A549 (cell line): ENCODE measurements at regions not wholly inside any gene's neighbourhood (a gene's known extent, or its start where the extent isn't known, plus 50 kb on each side); places are given as distances from the start of the nearest gene placed in this dataset.

Experiments used
- ATAC-seq, 2 experiments: fragments of 200-7000 bp in 1 of 2; fragments of >200 bp in 1 of 2; cut with Nextera tagmentation in 1 of 2; cut with Tn5 transposase in 1 of 2; 3 replicates each; pipeline versions ENCODE4 v1.8.0 to v1.9.1; 2018 to 2020; ENCODE audit warnings: mild to moderate bottlenecking in 1 of 2, moderate library complexity in 1 of 2
- CTCF ChIA-PET: fragments of 300-600 bp; sonication (Branson Sonifier 250); formaldehyde crosslinking; extraction: SDS; loops from one replicate; lab custom pipeline; 2021; ENCODE audit warnings: antibody characterized with exemption, inconsistent platforms; lab: Yijun Ruan, JAX
- POLR2A ChIA-PET: fragments of 350-600 bp; formaldehyde crosslinking; extraction: SDS; loops from one replicate; lab custom pipeline; 2021; ENCODE audit warnings: antibody characterized with exemption, inconsistent platforms; lab: Yijun Ruan, JAX
- DNase-seq, 2 experiments: peaks; one replicate each; pipeline versions ENCODE4 v3.0.0 to v3.0.0-alpha.2; 2011 to 2016; ENCODE audit warnings: low read depth in 1 of 2, low spot score in 1 of 2
- FAIRE-seq: peaks from 2 replicates; lab custom pipeline; 2011; peaks lifted over from hg19 to GRCh38; lab: Jason Lieb, UNC
- H3K27ac ChIP-seq, 2 experiments: fragments of >200 bp; sonication (Bioruptor Twin); formaldehyde crosslinking; 3 replicates each; pipeline ENCODE4 v1.5.1; 2016 to 2017
- H3K4me1 ChIP-seq: fragments of >200 bp; sonication (Bioruptor Twin); formaldehyde crosslinking; 3 replicates; pipeline ENCODE4 v1.6.1; 2016
- H3K4me2 ChIP-seq: fragments of >200 bp; sonication (Bioruptor Twin); formaldehyde crosslinking; 3 replicates; pipeline ENCODE4 v1.6.1; 2016
- H3K4me3 ChIP-seq: fragments of >200 bp; sonication (Bioruptor Twin); formaldehyde crosslinking; 3 replicates; pipeline ENCODE4 v1.5.1; 2016
- H3K9me3 ChIP-seq: fragments of >200 bp; sonication (Bioruptor Twin); formaldehyde crosslinking; 3 replicates; pipeline ENCODE4 v1.6.1; 2016
- ATOH8 ChIP-seq: fragments of 250-450 bp; sonication (Bioruptor Pico); IDR thresholded peaks from 2 replicates; pipeline ENCODE4 v1.5.0; 2020; ENCODE audit warnings: low read depth, mild to moderate bottlenecking, moderate library complexity
- BCL3 ChIP-seq: fragments of >200 bp; sonication (Bioruptor Twin); formaldehyde crosslinking; IDR thresholded peaks from 3 replicates; pipeline ENCODE4 v1.6.1; 2016
- BHLHE40 ChIP-seq: IDR thresholded peaks from 2 replicates; pipeline ENCODE4 v1.6.1; 2012; ENCODE audit warnings: low read depth, low read length, inconsistent platforms
- CBX2 ChIP-seq: fragments of 200-600 bp; sonication (generic); IDR thresholded peaks from 2 replicates; pipeline ENCODE4 v1.6.1; 2016; ENCODE audit warnings: low read depth, mild to moderate bottlenecking, borderline replicate concordance
- CBX8 ChIP-seq: fragments of 200-600 bp; sonication (generic); IDR thresholded peaks from 2 replicates; pipeline ENCODE4 v1.6.1; 2016
- EHF ChIP-seq: fragments of 250-450 bp; sonication (Bioruptor Pico); IDR thresholded peaks from 2 replicates; pipeline ENCODE4 v1.5.0; 2020; ENCODE audit warnings: mild to moderate bottlenecking
- EP300 ChIP-seq, 2 experiments: fragments of >200 bp; sonication (Bioruptor Twin); formaldehyde crosslinking; IDR thresholded peaks; 2 replicates in 1 of 2; 3 replicates in 1 of 2; pipeline ENCODE4 v1.6.1; 2016 to 2017
- ESRRA ChIP-seq: fragments of 150-350 bp; IDR thresholded peaks from 2 replicates; pipeline ENCODE4 v1.6.1; 2014; ENCODE audit warnings: mild to moderate bottlenecking, low read length, borderline replicate concordance
- FOXS1 ChIP-seq: fragments of 250-450 bp; sonication (Bioruptor Pico); IDR thresholded peaks from 2 replicates; pipeline ENCODE4 v1.5.0; 2020; ENCODE audit warnings: mild to moderate bottlenecking, moderate library complexity
- GATA3 ChIP-seq: IDR thresholded peaks from 2 replicates; pipeline ENCODE4 v1.6.1; 2012; ENCODE audit warnings: borderline replicate concordance
- HDAC2 ChIP-seq: fragments of 200-600 bp; sonication (generic); IDR thresholded peaks from 2 replicates; pipeline ENCODE4 v1.6.1; 2016
- HMGXB4 ChIP-seq: fragments of 250-450 bp; sonication (Bioruptor Pico); IDR thresholded peaks from 2 replicates; pipeline ENCODE4 v1.5.0; 2021; ENCODE audit warnings: mild to moderate bottlenecking, moderate library complexity, borderline replicate concordance
- HOXA7 ChIP-seq: fragments of 250-450 bp; sonication (Bioruptor Pico); IDR thresholded peaks from 2 replicates; pipeline ENCODE4 v1.5.0; 2020; ENCODE audit warnings: mild to moderate bottlenecking, moderate library complexity
- HOXB5 ChIP-seq: fragments of 250-450 bp; sonication (Bioruptor Pico); IDR thresholded peaks from 2 replicates; pipeline ENCODE4 v1.5.0; 2020; ENCODE audit warnings: mild to moderate bottlenecking, moderate library complexity
- KDM1A ChIP-seq: fragments of 200-600 bp; sonication (generic); IDR thresholded peaks from 2 replicates; pipeline ENCODE4 v1.6.1; 2016; ENCODE audit warnings: low read depth, mild to moderate bottlenecking
- MAZ ChIP-seq: fragments of 150-350 bp; IDR thresholded peaks from 2 replicates; pipeline ENCODE4 v1.6.1; 2014; ENCODE audit warnings: antibody characterized with exemption, low read depth, low read length, borderline replicate concordance
- MYC ChIP-seq: IDR thresholded peaks from 2 replicates; pipeline ENCODE4 v1.6.1; 2012; ENCODE audit warnings: mild to moderate bottlenecking, inconsistent platforms, low read length, improper control_type of control experiment, borderline replicate concordance
- PHF8 ChIP-seq: fragments of 200-600 bp; sonication (generic); IDR thresholded peaks from 2 replicates; pipeline ENCODE4 v1.6.1; 2016; ENCODE audit warnings: low read depth, mild to moderate bottlenecking, antibody characterized with exemption, moderate library complexity, borderline replicate concordance
- RAD21 ChIP-seq, 2 experiments: fragments of >200 bp in 1 of 2; sonication (Bioruptor Twin) in 1 of 2; formaldehyde crosslinking in 1 of 2; IDR thresholded peaks in 1 of 2; conservative IDR thresholded peaks in 1 of 2; 2 replicates in 1 of 2; 3 replicates in 1 of 2; pipeline ENCODE4 v1.6.1; 2012 to 2018; ENCODE audit warnings: inconsistent platforms in 1 of 2
- RCOR1 ChIP-seq: fragments of 150-350 bp; IDR thresholded peaks from 2 replicates; pipeline ENCODE4 v1.6.1; 2014; ENCODE audit warnings: antibody characterized with exemption, low read length, low read depth
- RFX5 ChIP-seq: fragments of 450-650 bp; IDR thresholded peaks from 2 replicates; pipeline ENCODE4 v1.7.1; 2014; ENCODE audit warnings: antibody characterized with exemption, mild to moderate bottlenecking, moderate library complexity
- SMC3 ChIP-seq: fragments of >200 bp; sonication (Bioruptor Twin); formaldehyde crosslinking; IDR thresholded peaks from 3 replicates; pipeline ENCODE4 v1.6.1; 2018; ENCODE audit warnings: inconsistent platforms
- TFCP2L1 ChIP-seq: fragments of 250-450 bp; sonication (Bioruptor Pico); IDR thresholded peaks from 2 replicates; pipeline ENCODE4 v1.5.0; 2021; ENCODE audit warnings: mild to moderate bottlenecking
- TP53 ChIP-seq: fragments of 250-450 bp; sonication (Bioruptor Pico); IDR thresholded peaks from 2 replicates; pipeline ENCODE4 v1.5.0; 2021; ENCODE audit warnings: mild to moderate bottlenecking, moderate library complexity
- USF2 ChIP-seq: fragments of 450-650 bp; IDR thresholded peaks from 2 replicates; pipeline ENCODE4 v1.6.1; 2014; ENCODE audit warnings: antibody characterized with exemption
- ZC3H11A ChIP-seq: fragments of 450-650 bp; IDR thresholded peaks from 2 replicates; pipeline ENCODE4 v1.6.1; 2014; ENCODE audit warnings: antibody characterized with exemption, mild to moderate bottlenecking
- ZFP36 ChIP-seq: fragments of 450-650 bp; IDR thresholded peaks from 2 replicates; pipeline ENCODE4 v1.6.1; 2014; ENCODE audit warnings: borderline replicate concordance; ENCODE audit not compliant: partially characterized antibody
- ZSCAN20 ChIP-seq: fragments of 250-450 bp; sonication (Bioruptor Pico); IDR thresholded peaks from 2 replicates; pipeline ENCODE4 v1.8.0; 2022; ENCODE audit warnings: mild to moderate bottlenecking, moderate library complexity
- whole genome bisulfite sequencing: methylation state at CpG from one replicate; pipeline ENCODE4 v1.1.6; 2017; ENCODE audit errors: missing lambda C conversion rate; 5-methylcytosine and 5-hydroxymethylcytosine counted together
- TF ChIP-seq, protein P1 (sequence below): IDR thresholded peaks from 2 replicates; pipeline ENCODE4 v1.6.1; 2012
- TF ChIP-seq, protein P2 (sequence below): fragments of >200 bp; sonication (Bioruptor Twin); formaldehyde crosslinking; IDR thresholded peaks from 2 replicates; pipeline ENCODE4 v1.6.1; 2016

- 0% methylated on average over 1 of the region's 6 CpGs for WGBS
- Histone ChIP-seq H3K9me3 (no peaks in the 10 kb centered on the region), H3K4me3 (no peak overlapping the region), H3K4me1 (no peaks in the 10 kb centered on the region), H3K4me2 (no peak overlapping the region), H3K27ac (no peak overlapping the region)
- FAIRE-seq = no peak
- DNase-seq = no peak
- POLR2A ChIA-PET = no interaction called here
- ATAC-seq = no peak
- TF ChIP-seq RAD21 (conservative IDR thresholded peaks at IDR 0.05 in 1 of 2, IDR thresholded peaks at IDR 0.05 in 1 of 2) = no peak
- no peak for TF ChIP-seq CBX2
- TF ChIP-seq ESRRA = no peak
- no peak for TF ChIP-seq EHF (CRISPR knock-in tag)
- TF ChIP-seq HOXA7 (CRISPR knock-in tag) = no peak
- no peak for TF ChIP-seq BCL3
- TF ChIP-seq SMC3 = no peak
- TF ChIP-seq MYC = no peak
- no peak for TF ChIP-seq CBX8
- no peak for TF ChIP-seq BHLHE40
- TF ChIP-seq KDM1A = no peak
- TF ChIP-seq, protein P1, sequence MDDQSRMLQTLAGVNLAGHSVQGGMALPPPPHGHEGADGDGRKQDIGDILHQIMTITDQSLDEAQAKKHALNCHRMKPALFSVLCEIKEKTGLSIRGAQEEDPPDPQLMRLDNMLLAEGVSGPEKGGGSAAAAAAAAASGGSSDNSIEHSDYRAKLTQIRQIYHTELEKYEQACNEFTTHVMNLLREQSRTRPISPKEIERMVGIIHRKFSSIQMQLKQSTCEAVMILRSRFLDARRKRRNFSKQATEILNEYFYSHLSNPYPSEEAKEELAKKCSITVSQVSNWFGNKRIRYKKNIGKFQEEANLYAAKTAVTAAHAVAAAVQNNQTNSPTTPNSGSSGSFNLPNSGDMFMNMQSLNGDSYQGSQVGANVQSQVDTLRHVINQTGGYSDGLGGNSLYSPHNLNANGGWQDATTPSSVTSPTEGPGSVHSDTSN = no peak
- TF ChIP-seq EP300 (IDR thresholded peaks at IDR 0.05) = no peak
- CTCF ChIA-PET = no interaction called here
These were observed 512.9 kb downstream of the PYDC2 start for GRCh38 chr3:191973820-191974219.

DNA sequence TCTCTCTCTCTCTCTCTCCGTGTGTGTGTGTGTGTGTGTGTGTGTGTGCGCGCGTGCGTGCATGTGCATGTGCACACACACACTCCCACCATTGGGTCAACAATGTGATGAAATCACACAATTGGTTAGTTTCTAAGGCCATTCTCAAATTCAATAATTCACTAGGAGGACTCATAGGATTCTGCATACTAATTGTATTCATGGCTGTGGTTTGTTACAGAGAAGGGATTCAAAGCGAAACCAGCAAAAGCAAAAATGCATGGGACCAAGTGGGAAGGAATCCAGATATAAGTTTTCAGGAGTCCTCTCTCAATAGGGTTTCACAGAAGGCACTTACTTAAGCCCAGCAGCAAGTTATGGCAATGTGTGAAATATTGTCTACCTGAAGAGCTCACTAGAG lies 515.0 kb downstream of the PYDC2 start:
- TF ChIP-seq RFX5 (no peak), HDAC2 (no peak), USF2 (no peak), MYC (no peak), GATA3 (no peak), FOXS1 (CRISPR knock-in tag) (no peak), ZFP36 (no peak), TP53 (CRISPR knock-in tag) (no peak), HMGXB4 (CRISPR knock-in tag) (no peak), TFCP2L1 (CRISPR knock-in tag) (no peak), ZSCAN20 (no peak), KDM1A (no peak), ZC3H11A (no peak), MAZ (no peak), ATOH8 (CRISPR knock-in tag) (no peak), HOXB5 (no peak), PHF8 (no peak), EP300 (IDR thresholded peaks at IDR 0.05) (no peak), RCOR1 (no peak)
- TF ChIP-seq, protein P2, sequence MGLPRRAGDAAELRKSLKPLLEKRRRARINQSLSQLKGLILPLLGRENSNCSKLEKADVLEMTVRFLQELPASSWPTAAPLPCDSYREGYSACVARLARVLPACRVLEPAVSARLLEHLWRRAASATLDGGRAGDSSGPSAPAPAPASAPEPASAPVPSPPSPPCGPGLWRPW = no peak
- CTCF ChIA-PET = no interaction called here
- H3K4me3 ChIP-seq = no peak overlapping the region
- no peak overlapping the region for H3K4me2 ChIP-seq
- FAIRE-seq (no peak), ATAC-seq (no peak), DNase-seq (no peak)
- no peaks in the 10 kb centered on the region for H3K4me1 ChIP-seq
- no peaks in the 10 kb centered on the region for H3K9me3 ChIP-seq
- WGBS = 55% methylated on average over 6 of the region's 6 CpGs
- POLR2A ChIA-PET = no interaction called here
- no peak overlapping the region for H3K27ac ChIP-seq
